ENCODE measurements at regions not wholly inside any gene's neighbourhood (a gene's known extent, or its start where the extent isn't known, plus 50 kb on each side); places are given as distances from the start of the nearest gene placed in this dataset.
A peak's percentile ranks its signal among the peaks of the same experiment; 100 is the strongest.

DNA sequence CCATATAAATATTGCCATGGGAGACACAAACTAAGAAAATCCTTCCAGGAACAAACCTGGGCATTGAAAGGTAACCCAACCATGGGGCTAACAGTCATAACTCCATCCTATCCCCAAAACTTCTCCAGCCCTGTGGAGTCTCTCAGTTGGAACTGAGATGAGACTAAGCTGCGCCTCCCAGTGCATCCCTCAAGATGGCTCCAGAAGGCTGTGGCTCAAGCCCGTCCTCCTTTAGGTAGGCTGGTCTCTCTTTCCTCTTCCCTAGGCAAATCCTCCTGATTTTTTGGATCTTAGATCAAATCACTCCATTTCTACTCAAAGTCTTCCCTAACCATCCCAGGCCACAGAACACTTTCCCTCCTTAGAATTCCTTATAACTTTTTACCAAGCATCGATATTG, 364.3 kb upstream of the CCDC196 start:
- Histone ChIP-seq H3K27me3 (ENCODE audit: control insufficient read depth, insufficient read depth, low read length) (no peaks in the 10 kb centered on the region), H3K27ac (ENCODE audit: low read length) (no peak overlapping the region), H3K4me3 (ENCODE audit: low read length) (no peak overlapping the region), H3K4me1 (ENCODE audit: control insufficient read depth, insufficient read depth, low read length) (no peaks in the 10 kb centered on the region), H3K9me3 (ENCODE audit: control insufficient read depth, low read depth, low read length) (no peaks in the 10 kb centered on the region), H3K36me3 (ENCODE audit: control insufficient read depth, insufficient read depth, low read length) (no peaks in the 10 kb centered on the region)
- no CpG with 5 or more reads among the region's 3 CpGs for WGBS (ENCODE audit: insufficient coverage, low lambda C conversion rate)
- DNase-seq: no peak

DNA sequence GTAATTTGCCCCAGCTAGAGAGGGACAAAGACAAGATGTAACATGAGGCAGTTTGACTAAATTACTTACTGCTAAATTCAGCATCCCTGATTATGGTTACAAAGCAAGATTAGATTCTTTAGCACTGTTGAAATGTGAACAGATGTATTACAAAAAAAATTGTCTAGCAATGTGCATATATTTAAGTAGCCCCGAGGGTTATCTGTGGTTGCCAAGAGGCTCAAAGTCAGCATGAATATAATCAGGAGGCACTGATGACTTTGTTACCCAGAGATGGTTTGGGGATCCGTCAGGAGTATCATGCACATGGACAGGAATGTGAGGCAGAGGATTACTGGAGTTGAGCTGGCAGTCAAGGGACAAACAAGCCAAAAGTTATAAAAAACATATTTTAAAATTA, 356.9 kb upstream of the CCDC196 start:
- Histone ChIP-seq H3K36me3 (ENCODE audit: control insufficient read depth, insufficient read depth, low read length) (no peaks in the 10 kb centered on the region), H3K9me3 (ENCODE audit: control insufficient read depth, low read depth, low read length) (no peaks in the 10 kb centered on the region), H3K4me1 (ENCODE audit: control insufficient read depth, insufficient read depth, low read length) (no peaks in the 10 kb centered on the region), H3K27me3 (ENCODE audit: control insufficient read depth, insufficient read depth, low read length) (no peaks in the 10 kb centered on the region), H3K4me3 (ENCODE audit: low read length) (no peak overlapping the region), H3K27ac (ENCODE audit: low read length) (no peak overlapping the region)
- DNase-seq: no peak
- no CpG with 5 or more reads among the region's 2 CpGs for WGBS (ENCODE audit: insufficient coverage, low lambda C conversion rate)

DNA sequence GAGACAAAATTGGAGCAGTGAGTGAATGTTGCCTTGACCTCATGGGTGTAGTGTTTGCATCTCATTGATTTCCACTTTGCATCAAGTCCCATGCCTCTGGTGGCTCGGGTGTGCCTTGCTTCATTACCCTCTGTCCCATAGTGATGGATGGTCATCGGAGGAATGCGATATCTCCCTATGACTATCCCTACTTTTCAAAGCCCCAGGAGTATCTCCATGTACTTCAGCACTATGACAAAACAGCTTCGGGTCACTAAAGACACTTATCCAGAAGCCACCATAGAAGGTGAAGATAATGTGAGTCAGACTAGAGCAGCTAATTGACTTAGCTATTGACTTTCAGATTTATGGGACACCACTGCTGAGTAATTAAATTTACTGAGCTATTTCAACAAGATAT, 355.1 kb upstream of the CCDC196 start:
- H3K36me3 ChIP-seq (ENCODE audit: control insufficient read depth, insufficient read depth, low read length): no peaks in the 10 kb centered on the region
- H3K4me1 ChIP-seq (ENCODE audit: control insufficient read depth, insufficient read depth, low read length): no peaks in the 10 kb centered on the region
- no CpG with 5 or more reads among the region's 4 CpGs for WGBS (ENCODE audit: insufficient coverage, low lambda C conversion rate)
- no peaks in the 10 kb centered on the region for H3K27me3 ChIP-seq (ENCODE audit: control insufficient read depth, insufficient read depth, low read length)
- H3K4me3 ChIP-seq (ENCODE audit: low read length): no peak overlapping the region
- H3K27ac ChIP-seq (ENCODE audit: low read length): no peak overlapping the region
- no peaks in the 10 kb centered on the region for H3K9me3 ChIP-seq (ENCODE audit: control insufficient read depth, low read depth, low read length)
- DNase-seq: no peak

DNA sequence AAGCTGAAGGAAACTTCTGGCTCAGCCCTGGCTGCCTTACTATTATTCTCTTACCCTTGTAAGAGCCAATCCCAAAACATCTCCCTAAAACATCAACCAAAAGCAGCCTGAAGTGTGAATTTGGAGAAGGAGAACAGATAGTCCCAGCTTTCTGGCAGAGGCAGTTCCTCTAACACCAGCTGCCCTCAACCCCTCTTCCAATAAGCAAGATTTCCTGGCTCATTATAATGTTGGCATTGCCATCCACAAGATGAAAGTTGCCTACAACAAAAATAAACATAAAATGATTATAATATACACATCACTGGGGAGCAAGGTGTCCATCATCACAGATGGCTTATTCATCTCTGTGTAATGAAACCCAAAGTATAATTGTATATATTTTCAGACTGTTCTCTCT, 352.5 kb upstream of the CCDC196 start:
- H3K4me1 ChIP-seq (ENCODE audit: control insufficient read depth, insufficient read depth, low read length): no peaks in the 10 kb centered on the region
- no peak overlapping the region for H3K27ac ChIP-seq (ENCODE audit: low read length)
- no peak overlapping the region for H3K4me3 ChIP-seq (ENCODE audit: low read length)
- no peaks in the 10 kb centered on the region for H3K27me3 ChIP-seq (ENCODE audit: control insufficient read depth, insufficient read depth, low read length)
- no peaks in the 10 kb centered on the region for H3K9me3 ChIP-seq (ENCODE audit: control insufficient read depth, low read depth, low read length)
- no peaks in the 10 kb centered on the region for H3K36me3 ChIP-seq (ENCODE audit: control insufficient read depth, insufficient read depth, low read length)
- no peak for DNase-seq

DNA sequence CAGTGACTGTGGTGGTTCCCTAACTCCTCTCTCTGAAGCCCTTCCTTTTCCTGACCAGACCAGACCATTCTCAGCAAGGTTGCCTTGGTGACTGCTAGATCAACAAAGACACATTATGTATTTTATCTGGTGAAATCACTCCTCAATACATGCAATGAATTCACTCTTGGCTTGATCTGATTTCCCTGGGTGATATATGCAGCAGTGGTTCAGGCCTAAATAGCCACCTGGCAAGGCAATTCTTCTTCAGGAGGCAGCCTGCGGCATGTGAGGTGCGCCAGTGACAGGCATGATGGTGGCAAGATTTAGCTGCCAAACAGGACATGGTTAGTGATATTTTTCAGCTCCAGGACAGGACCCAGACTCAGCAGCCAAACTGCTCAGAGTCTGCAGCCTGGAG, 350.3 kb upstream of the CCDC196 start:
- H3K4me1 ChIP-seq (ENCODE audit: control insufficient read depth, insufficient read depth, low read length): no peaks in the 10 kb centered on the region
- H3K4me3 ChIP-seq (ENCODE audit: low read length): no peak overlapping the region
- no peak overlapping the region for H3K27ac ChIP-seq (ENCODE audit: low read length)
- H3K9me3 ChIP-seq (ENCODE audit: control insufficient read depth, low read depth, low read length): no peaks in the 10 kb centered on the region
- DNase-seq: peak in 1 of 2 donors; percentile 20
- H3K36me3 ChIP-seq (ENCODE audit: control insufficient read depth, insufficient read depth, low read length): no peaks in the 10 kb centered on the region
- no peaks in the 10 kb centered on the region for H3K27me3 ChIP-seq (ENCODE audit: control insufficient read depth, insufficient read depth, low read length)
- WGBS (ENCODE audit: insufficient coverage, low lambda C conversion rate): no CpG with 5 or more reads among the region's 2 CpGs

DNA sequence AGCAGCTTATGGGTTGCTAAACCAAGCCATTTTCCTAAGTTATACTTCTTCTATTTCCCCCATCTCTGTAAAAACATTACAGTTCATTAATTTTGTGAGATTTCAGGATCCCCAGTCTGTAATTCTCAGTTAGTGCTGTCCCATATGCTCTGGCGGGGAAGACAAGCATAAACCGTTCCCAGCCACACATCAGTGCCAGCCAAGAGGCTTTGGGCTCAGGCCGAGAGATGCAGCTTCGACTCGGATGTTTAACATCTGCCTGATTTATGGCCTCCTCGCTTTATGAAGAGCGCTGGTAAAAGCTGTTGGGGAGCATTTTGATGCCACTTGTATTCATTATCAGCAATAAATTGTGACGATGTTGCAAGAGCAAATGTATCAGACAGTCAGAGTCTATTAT, 349.1 kb upstream of the CCDC196 start:
- H3K27ac ChIP-seq (ENCODE audit: low read length): no peak overlapping the region
- no peaks in the 10 kb centered on the region for H3K9me3 ChIP-seq (ENCODE audit: control insufficient read depth, low read depth, low read length)
- no peaks in the 10 kb centered on the region for H3K36me3 ChIP-seq (ENCODE audit: control insufficient read depth, insufficient read depth, low read length)
- no peaks in the 10 kb centered on the region for H3K4me1 ChIP-seq (ENCODE audit: control insufficient read depth, insufficient read depth, low read length)
- H3K27me3 ChIP-seq (ENCODE audit: control insufficient read depth, insufficient read depth, low read length): no peaks in the 10 kb centered on the region
- 40% methylated on average over 1 of the region's 8 CpGs for WGBS (ENCODE audit: insufficient coverage, low lambda C conversion rate)
- no peak for DNase-seq
- H3K4me3 ChIP-seq (ENCODE audit: low read length): no peak overlapping the region

DNA sequence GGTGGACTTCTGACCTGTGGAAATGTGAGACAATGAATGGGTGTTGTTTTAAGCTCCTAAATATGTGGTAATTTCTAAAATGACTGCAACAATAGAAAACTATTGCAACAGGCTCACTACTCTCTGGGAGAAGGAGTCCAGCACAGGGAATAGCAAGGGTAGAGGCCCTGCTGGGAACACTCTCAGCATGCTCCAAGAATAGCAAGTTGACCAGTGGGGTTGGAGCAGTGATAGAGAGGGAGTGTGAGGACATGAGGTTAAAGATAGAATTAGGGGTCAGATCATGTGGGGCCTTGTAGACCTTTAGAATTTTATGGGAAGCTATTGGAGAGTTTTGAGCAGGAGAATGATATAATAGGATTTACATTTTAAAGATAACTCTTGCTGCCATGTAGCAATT, 346.7 kb upstream of the CCDC196 start:
- H3K27me3 ChIP-seq (ENCODE audit: control insufficient read depth, insufficient read depth, low read length): no peaks in the 10 kb centered on the region
- H3K4me1 ChIP-seq (ENCODE audit: control insufficient read depth, insufficient read depth, low read length): no peaks in the 10 kb centered on the region
- H3K9me3 ChIP-seq (ENCODE audit: control insufficient read depth, low read depth, low read length): no peaks in the 10 kb centered on the region
- H3K27ac ChIP-seq (ENCODE audit: low read length): no peak overlapping the region
- H3K36me3 ChIP-seq (ENCODE audit: control insufficient read depth, insufficient read depth, low read length): no peaks in the 10 kb centered on the region
- H3K4me3 ChIP-seq (ENCODE audit: low read length): no peak overlapping the region
- DNase-seq: no peak

DNA sequence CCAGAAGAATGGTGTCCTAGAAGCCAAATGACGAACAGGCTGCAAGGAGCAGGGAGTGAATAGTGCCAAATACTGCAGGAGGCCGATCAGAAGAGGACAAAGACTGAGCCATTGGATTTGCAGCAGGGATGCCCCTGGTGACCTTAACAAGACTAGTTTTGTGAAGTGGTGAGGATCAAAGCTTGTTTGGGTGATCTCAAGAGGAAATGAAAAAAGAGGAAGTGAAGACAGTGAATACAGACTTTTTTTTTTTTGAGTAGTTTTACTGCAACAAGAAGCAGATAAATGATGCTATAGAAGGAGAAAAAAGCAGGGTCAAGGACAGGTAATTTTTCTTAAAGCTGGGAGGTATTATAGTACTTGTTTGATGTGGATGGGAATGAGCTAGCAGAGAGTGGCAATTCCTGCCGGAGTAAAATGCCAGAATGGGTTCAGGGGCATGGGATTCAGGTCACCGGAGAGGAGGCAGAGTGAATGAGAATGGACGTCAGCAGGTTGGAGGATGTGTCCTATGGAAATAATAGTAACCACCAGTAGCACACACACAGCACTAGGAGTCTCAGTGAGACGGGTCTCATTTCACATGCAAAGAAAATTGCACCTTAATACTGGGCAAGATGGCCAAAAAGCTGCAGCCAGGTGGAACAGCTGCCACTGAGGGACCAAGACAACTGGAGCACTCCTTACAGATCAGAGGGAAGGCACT, 345.8 kb upstream of the CCDC196 start:
- H3K36me3 ChIP-seq (ENCODE audit: control insufficient read depth, insufficient read depth, low read length): no peaks in the 10 kb centered on the region
- no peaks in the 10 kb centered on the region for H3K9me3 ChIP-seq (ENCODE audit: control insufficient read depth, low read depth, low read length)
- no peaks in the 10 kb centered on the region for H3K4me1 ChIP-seq (ENCODE audit: control insufficient read depth, insufficient read depth, low read length)
- no peaks in the 10 kb centered on the region for H3K27me3 ChIP-seq (ENCODE audit: control insufficient read depth, insufficient read depth, low read length)
- 80% methylated on average over 4 of the region's 6 CpGs for WGBS (ENCODE audit: insufficient coverage, low lambda C conversion rate)
- H3K4me3 ChIP-seq (ENCODE audit: low read length): no peak overlapping the region
- no peak overlapping the region for H3K27ac ChIP-seq (ENCODE audit: low read length)
- DNase-seq: no peak

DNA sequence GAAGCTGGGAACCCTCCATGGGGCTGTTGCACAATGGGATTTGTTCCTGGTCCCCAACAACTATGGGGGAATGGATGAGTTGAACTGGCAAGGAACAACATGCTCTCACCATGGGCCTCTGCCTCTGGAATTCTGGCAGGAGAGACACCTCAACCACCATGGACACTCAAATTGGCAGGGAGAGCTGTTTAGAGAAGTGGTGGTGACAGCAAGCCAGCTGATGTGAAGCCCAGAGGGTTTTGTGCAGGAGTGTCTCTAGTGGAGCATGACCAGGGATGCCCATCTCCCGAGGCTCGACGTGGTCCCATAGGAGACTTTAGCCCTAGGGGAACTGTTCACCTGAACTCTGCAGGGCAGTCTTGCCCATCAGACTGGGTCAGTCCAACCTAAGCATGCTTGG, 345.2 kb upstream of the CCDC196 start:
- no peak for DNase-seq
- Histone ChIP-seq H3K4me3 (ENCODE audit: low read length) (no peak overlapping the region), H3K27ac (ENCODE audit: low read length) (no peak overlapping the region), H3K36me3 (ENCODE audit: control insufficient read depth, insufficient read depth, low read length) (no peaks in the 10 kb centered on the region), H3K9me3 (ENCODE audit: control insufficient read depth, low read depth, low read length) (no peaks in the 10 kb centered on the region), H3K4me1 (ENCODE audit: control insufficient read depth, insufficient read depth, low read length) (no peaks in the 10 kb centered on the region), H3K27me3 (ENCODE audit: control insufficient read depth, insufficient read depth, low read length) (no peaks in the 10 kb centered on the region)
- WGBS (ENCODE audit: insufficient coverage, low lambda C conversion rate): no CpG with 5 or more reads among the region's 3 CpGs

DNA sequence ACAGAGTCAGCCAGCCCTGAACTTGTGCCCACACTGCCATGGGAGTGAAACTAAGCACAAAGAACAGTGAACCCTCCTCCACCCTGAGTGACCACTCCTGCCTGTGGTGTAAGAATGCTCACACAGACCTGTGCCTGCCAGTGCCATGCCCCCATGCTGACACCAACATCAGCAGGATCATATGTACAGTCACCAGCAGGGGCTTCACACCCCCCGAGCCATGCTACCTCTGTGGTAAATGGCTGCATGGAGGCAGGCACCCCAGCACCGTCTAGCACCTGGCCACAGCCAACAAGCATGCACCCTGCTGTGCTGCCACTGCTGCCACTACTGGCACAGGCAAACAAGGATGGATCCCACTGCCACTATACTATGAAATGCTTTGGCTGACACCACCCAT, 344.4 kb upstream of the CCDC196 start:
- Histone ChIP-seq H3K4me3 (ENCODE audit: low read length) (no peak overlapping the region), H3K27me3 (ENCODE audit: control insufficient read depth, insufficient read depth, low read length) (no peaks in the 10 kb centered on the region), H3K36me3 (ENCODE audit: control insufficient read depth, insufficient read depth, low read length) (no peaks in the 10 kb centered on the region), H3K9me3 (ENCODE audit: control insufficient read depth, low read depth, low read length) (no peaks in the 10 kb centered on the region), H3K4me1 (ENCODE audit: control insufficient read depth, insufficient read depth, low read length) (no peaks in the 10 kb centered on the region), H3K27ac (ENCODE audit: low read length) (no peak overlapping the region)
- no peak for DNase-seq
- no CpG with 5 or more reads among the region's 2 CpGs for WGBS (ENCODE audit: insufficient coverage, low lambda C conversion rate)

DNA sequence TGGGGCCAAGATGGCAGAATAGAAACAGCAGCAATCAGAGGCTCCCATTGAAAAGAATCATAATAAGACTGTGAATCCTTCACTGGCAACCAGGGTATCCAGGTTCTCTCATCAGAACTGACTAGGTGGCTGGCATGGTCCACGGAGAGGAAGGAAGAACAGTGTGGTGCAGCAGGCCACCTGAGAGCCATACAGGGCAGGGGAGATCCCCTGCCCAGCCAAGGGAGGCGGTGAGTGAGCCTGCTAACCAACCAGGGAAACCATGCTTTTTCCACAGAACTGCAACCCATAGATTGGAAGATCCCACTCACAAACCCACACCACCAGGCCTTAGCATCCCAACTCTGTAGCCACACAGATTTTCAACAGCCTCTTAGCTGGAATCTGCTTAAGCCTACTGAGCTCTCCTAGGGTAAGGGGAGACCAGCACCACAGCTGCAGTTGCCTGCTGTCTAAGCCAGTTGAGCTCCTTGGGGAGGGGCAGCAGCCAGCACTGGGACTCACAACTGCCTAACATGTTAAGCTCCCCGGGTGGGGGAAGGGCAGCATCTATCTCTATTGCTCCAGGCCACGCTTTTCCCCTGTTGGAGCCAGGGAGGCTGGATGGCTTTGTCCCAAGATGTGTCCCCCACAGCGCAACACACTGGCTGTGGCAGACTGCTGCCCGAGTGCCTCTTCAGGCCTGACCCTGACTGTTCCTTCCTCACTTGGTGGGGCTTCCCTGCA, 342.6 kb upstream of the CCDC196 start:
- no peaks in the 10 kb centered on the region for H3K36me3 ChIP-seq (ENCODE audit: control insufficient read depth, insufficient read depth, low read length)
- no CpG with 5 or more reads among the region's 6 CpGs for WGBS (ENCODE audit: insufficient coverage, low lambda C conversion rate)
- DNase-seq: no peak
- H3K9me3 ChIP-seq (ENCODE audit: control insufficient read depth, low read depth, low read length): no peaks in the 10 kb centered on the region
- no peaks in the 10 kb centered on the region for H3K27me3 ChIP-seq (ENCODE audit: control insufficient read depth, insufficient read depth, low read length)
- no peaks in the 10 kb centered on the region for H3K4me1 ChIP-seq (ENCODE audit: control insufficient read depth, insufficient read depth, low read length)
- no peak overlapping the region for H3K27ac ChIP-seq (ENCODE audit: low read length)
- no peak overlapping the region for H3K4me3 ChIP-seq (ENCODE audit: low read length)

All from large intestine (tissue), 3 donors.